Uterus (tissue), 2 donors: ENCODE measurements at regions not wholly inside any gene's neighbourhood (a gene's known extent, or its start where the extent isn't known, plus 50 kb on each side); places are given as distances from the start of the nearest gene placed in this dataset.

Experiments used
- POLR2A ChIP-seq, 2 donors: fragments of 450-650 bp; IDR thresholded peaks; one replicate each; pipeline ENCODE4 v1.6.1; 2016; ENCODE audit warnings: antibody characterized with exemption in 2 of 2, mild to moderate bottlenecking in 1 of 2, moderate library complexity in 1 of 2
- TF ChIP-seq, protein P1 (sequence below), 4 experiments: fragments of 200-600 bp in 2 of 4; fragments of 450-650 bp in 2 of 4; sonication (generic) in 2 of 4; IDR thresholded peaks; one replicate each; pipeline ENCODE4 v1.5.1; 2016 to 2019; ENCODE audit warnings: antibody characterized with exemption in 4 of 4, mild to moderate bottlenecking in 2 of 4, moderate library complexity in 1 of 4

DNA sequence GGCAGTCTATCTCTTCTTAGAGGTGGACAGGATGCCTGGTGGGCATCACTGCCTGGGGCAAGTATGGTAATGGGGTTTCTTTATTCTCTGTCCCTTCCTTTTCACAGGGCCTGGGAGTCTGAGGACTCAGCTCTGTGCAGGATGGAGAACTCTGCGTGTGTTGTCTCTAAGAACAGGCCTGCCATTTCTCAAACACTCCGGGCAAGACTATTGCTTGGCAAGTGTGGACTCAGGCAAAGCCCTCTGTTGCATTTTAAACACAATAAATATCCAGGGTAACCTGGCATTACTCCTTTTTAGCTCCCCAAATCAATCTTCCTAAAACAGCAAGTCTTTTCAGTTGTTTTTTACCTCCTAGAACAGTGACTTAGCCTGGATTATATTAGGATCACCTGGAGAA, 185.1 kb upstream of the ROPN1 start:
- TF ChIP-seq, protein P1, sequence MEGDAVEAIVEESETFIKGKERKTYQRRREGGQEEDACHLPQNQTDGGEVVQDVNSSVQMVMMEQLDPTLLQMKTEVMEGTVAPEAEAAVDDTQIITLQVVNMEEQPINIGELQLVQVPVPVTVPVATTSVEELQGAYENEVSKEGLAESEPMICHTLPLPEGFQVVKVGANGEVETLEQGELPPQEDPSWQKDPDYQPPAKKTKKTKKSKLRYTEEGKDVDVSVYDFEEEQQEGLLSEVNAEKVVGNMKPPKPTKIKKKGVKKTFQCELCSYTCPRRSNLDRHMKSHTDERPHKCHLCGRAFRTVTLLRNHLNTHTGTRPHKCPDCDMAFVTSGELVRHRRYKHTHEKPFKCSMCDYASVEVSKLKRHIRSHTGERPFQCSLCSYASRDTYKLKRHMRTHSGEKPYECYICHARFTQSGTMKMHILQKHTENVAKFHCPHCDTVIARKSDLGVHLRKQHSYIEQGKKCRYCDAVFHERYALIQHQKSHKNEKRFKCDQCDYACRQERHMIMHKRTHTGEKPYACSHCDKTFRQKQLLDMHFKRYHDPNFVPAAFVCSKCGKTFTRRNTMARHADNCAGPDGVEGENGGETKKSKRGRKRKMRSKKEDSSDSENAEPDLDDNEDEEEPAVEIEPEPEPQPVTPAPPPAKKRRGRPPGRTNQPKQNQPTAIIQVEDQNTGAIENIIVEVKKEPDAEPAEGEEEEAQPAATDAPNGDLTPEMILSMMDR (IDR thresholded peaks at IDR 0.05): no peak
- no peak for TF ChIP-seq POLR2A (IDR thresholded peaks at IDR 0.05)
